K562 (cell line): ENCODE measurements at regions not wholly inside any gene's neighbourhood (a gene's known extent, or its start where the extent isn't known, plus 50 kb on each side); places are given as distances from the start of the nearest gene placed in this dataset.

ENCODE experiments used
- ATAC-seq: fragments of 200-7000 bp; cut with Tn5 transposase; 3 replicates; pipeline ENCODE4 v1.9.1; 2020; ENCODE audit warnings: moderate library complexity
- BruUV-seq: library from RNA; stranded (reverse); fragments of 400-500 nt; replicated peaks from 2 replicates; lab custom pipeline; 2021; lab: Mats Ljungman, UMichigan
- CTCF ChIA-PET: fragments of 300-600 bp; formaldehyde crosslinking; extraction: SDS; loops from one replicate; lab custom pipeline; 2021; ENCODE audit warnings: low intra/inter-chr PET ratio; lab: Yijun Ruan, JAX
- POLR2A ChIA-PET: fragments of 300-600, 350-650 bp; sonication (Branson Sonifier 250); formaldehyde crosslinking; extraction: SDS; loops from one replicate; lab custom pipeline; 2021; ENCODE audit warnings: antibody characterized with exemption, inconsistent platforms; lab: Yijun Ruan, JAX
- DNase-seq, 4 experiments: peaks; one replicate each; pipeline versions ENCODE4 v3.0.0 to v3.0.0-alpha.2; 2011 to 2018; ENCODE audit warnings: low spot score in 3 of 4, mixed read lengths in 3 of 4; ENCODE audit errors: extremely low read depth in 1 of 4
- FAIRE-seq: peaks from 2 replicates; lab custom pipeline; 2011; peaks lifted over from hg19 to GRCh38; lab: Jason Lieb, UNC
- H2AFZ ChIP-seq: 2 replicates; pipeline ENCODE4 v1.6.0; 2011; ENCODE audit warnings: low read depth, low read length, control low read depth, inconsistent platforms
- H3K27ac ChIP-seq: fragments of 200-600 bp; 3 replicates; pipeline ENCODE4 v1.8.0; 2011; ENCODE audit warnings: low read depth, mild to moderate bottlenecking, control low read depth, inconsistent platforms, low read length, moderate library complexity, mixed read lengths; ENCODE audit errors: extremely low read depth
- H3K27me3 ChIP-seq, 2 experiments: fragments of 300-600 bp in 1 of 2; 2 replicates in 1 of 2; 3 replicates in 1 of 2; pipeline versions ENCODE4 v1.6.0 to v1.8.0; 2011; ENCODE audit warnings: inconsistent platforms in 2 of 2, low read length in 2 of 2, mild to moderate bottlenecking in 1 of 2, mixed read lengths in 1 of 2, moderate library complexity in 1 of 2; ENCODE audit not compliant: control insufficient read depth in 2 of 2, insufficient read depth in 2 of 2
- H3K36me3 ChIP-seq: fragments of 300-600 bp; 3 replicates; pipeline ENCODE4 v1.8.0; 2011; ENCODE audit warnings: mild to moderate bottlenecking, low read length, inconsistent platforms; ENCODE audit not compliant: control insufficient read depth, insufficient read depth
- H3K4me1 ChIP-seq, 2 experiments: fragments of 200-600 bp in 1 of 2; replicated peaks in 1 of 2; 2 replicates in 1 of 2; 3 replicates in 1 of 2; pipeline versions ENCODE4 v1.5.1 to v1.8.0; 2011; ENCODE audit warnings: inconsistent platforms in 2 of 2, low read length in 2 of 2, mild to moderate bottlenecking in 1 of 2, mixed read lengths in 1 of 2, moderate library complexity in 1 of 2; ENCODE audit not compliant: control insufficient read depth in 2 of 2, insufficient read depth in 2 of 2
- H3K4me2 ChIP-seq: 2 replicates; pipeline ENCODE4 v1.6.1; 2011; ENCODE audit warnings: low read length, control low read depth, inconsistent platforms, mixed read lengths; ENCODE audit not compliant: insufficient read depth
- H3K4me3 ChIP-seq: fragments of 200-600 bp; sonication (generic), shearing (Covaris generic); 2 replicates; pipeline ENCODE4 v1.5.1; 2016; ENCODE audit warnings: control low read depth, inconsistent platforms
- H3K79me2 ChIP-seq: fragments of 200-600 bp; 3 replicates; pipeline ENCODE4 v1.8.0; 2011; ENCODE audit warnings: low read length, inconsistent platforms; ENCODE audit not compliant: control insufficient read depth, insufficient read depth
- H3K9ac ChIP-seq, 2 experiments: 2 replicates each; pipeline versions ENCODE4 v1.6.0 to v1.6.1; 2011; ENCODE audit warnings: low read depth in 2 of 2, low read length in 2 of 2, control low read depth in 1 of 2, inconsistent platforms in 1 of 2, mild to moderate bottlenecking in 1 of 2, mixed read lengths in 1 of 2; ENCODE audit not compliant: insufficient read depth in 1 of 2
- H3K9me1 ChIP-seq: one replicate; pipeline ENCODE4 v1.6.0; 2011; ENCODE audit warnings: inconsistent platforms, mild to moderate bottlenecking, low read length, moderate library complexity; ENCODE audit not compliant: control insufficient read depth, insufficient read depth
- H3K9me3 ChIP-seq: replicated peaks from 2 replicates; pipeline ENCODE4 v1.5.1; 2011; ENCODE audit warnings: low read depth, low read length, inconsistent platforms; ENCODE audit not compliant: control insufficient read depth, insufficient read depth
- H4K20me1 ChIP-seq: replicated peaks from 2 replicates; pipeline ENCODE4 v1.6.1; 2011; ENCODE audit warnings: low read length, inconsistent platforms, mixed read lengths; ENCODE audit not compliant: control insufficient read depth, insufficient read depth
- ARID2 ChIP-seq: fragments of 450-650 bp; IDR thresholded peaks from 2 replicates; pipeline ENCODE4 v1.6.1; 2017; ENCODE audit warnings: antibody characterized with exemption, mild to moderate bottlenecking
- BACH1 ChIP-seq: fragments of 200-800 bp; sonication (Bioruptor generic); IDR thresholded peaks from 2 replicates; pipeline ENCODE4 v1.6.1; 2016; ENCODE audit warnings: missing genetic modification characterization, missing compliant biosample characterization
- BRF1 ChIP-seq: IDR thresholded peaks from 3 replicates; pipeline ENCODE4 v1.6.1; 2011; ENCODE audit warnings: borderline replicate concordance, mild to moderate bottlenecking; ENCODE audit not compliant: insufficient read length; ENCODE audit errors: extremely low read depth
- CAMTA2 ChIP-seq: fragments of 250-450 bp; sonication (Bioruptor Pico); conservative IDR thresholded peaks from 2 replicates; pipeline ENCODE4 v1.5.1; 2022
- IFI16 ChIP-seq: fragments of 250-450 bp; sonication (Bioruptor Pico); IDR thresholded peaks from 2 replicates; pipeline ENCODE4 v2.1.2; 2022; ENCODE audit warnings: mild to moderate bottlenecking, inconsistent platforms
- JUN ChIP-seq, 2 experiments: sonication (generic) in 1 of 2; formaldehyde crosslinking in 1 of 2; IDR thresholded peaks; 2 replicates each; pipeline versions ENCODE4 v1.6.1 to v1.8.0; 2012 to 2022; ENCODE audit warnings: borderline replicate concordance in 2 of 2, mild to moderate bottlenecking in 2 of 2, improper control_type of control experiment in 1 of 2, low read depth in 1 of 2, low read length in 1 of 2, missing genetic modification reagents in 1 of 2
- KAT2B ChIP-seq: IDR thresholded peaks from one replicate; pipeline ENCODE4 v1.6.1; 2012; ENCODE audit warnings: low read depth, mild to moderate bottlenecking, control low read depth, inconsistent platforms, low read length, moderate library complexity
- KAT7 ChIP-seq: sonication (generic); formaldehyde crosslinking; IDR thresholded peaks from 2 replicates; pipeline ENCODE4 v1.8.0; 2022; ENCODE audit warnings: missing genetic modification reagents, mild to moderate bottlenecking, borderline replicate concordance
- KHSRP ChIP-seq: fragments of 450-650 bp; IDR thresholded peaks from 2 replicates; pipeline ENCODE4 v1.6.1; 2017
- MYNN ChIP-seq, 2 experiments: sonication (generic); formaldehyde crosslinking in 1 of 2; IDR thresholded peaks; 2 replicates each; pipeline versions ENCODE4 v1.5.0 to v1.6.1; 2016 to 2020; ENCODE audit warnings: antibody characterized with exemption in 1 of 2, missing genetic modification reagents in 1 of 2
- PHF8 ChIP-seq: fragments of 200-600 bp; sonication (generic); IDR thresholded peaks from 2 replicates; pipeline ENCODE4 v1.6.1; 2012; ENCODE audit warnings: mixed run types, mild to moderate bottlenecking, inconsistent platforms, low read length, moderate library complexity, borderline replicate concordance
- PRPF4 ChIP-seq: fragments of 200-400 bp; formaldehyde crosslinking; IDR thresholded peaks from one replicate; pipeline ENCODE4 v1.6.1; 2017; ENCODE audit warnings: low read length, low read depth, mild to moderate bottlenecking; ENCODE audit not compliant: insufficient read depth, poor library complexity, severe bottlenecking
- SIN3B ChIP-seq: fragments of 450-650 bp; IDR thresholded peaks from 2 replicates; pipeline ENCODE4 v1.6.1; 2017; ENCODE audit warnings: low read depth, mild to moderate bottlenecking, moderate library complexity
- XRCC5 ChIP-seq: fragments of 200-400 bp; formaldehyde crosslinking; IDR thresholded peaks from 2 replicates; pipeline ENCODE4 v1.6.1; 2017; ENCODE audit warnings: low read depth, mild to moderate bottlenecking, low read length
- ZNF24 ChIP-seq: fragments of 450-650 bp; IDR thresholded peaks from 2 replicates; pipeline ENCODE4 v1.6.1; 2016
- ZNF586 ChIP-seq: fragments of 450-650 bp; formaldehyde crosslinking; conservative IDR thresholded peaks from 2 replicates; pipeline ENCODE4 v1.4.0; 2020; ENCODE audit warnings: mild to moderate bottlenecking, moderate library complexity
- ZSCAN29 ChIP-seq: fragments of 450-650 bp; IDR thresholded peaks from 2 replicates; pipeline ENCODE4 v1.6.1; 2017
- WGBS: fragments of 100-300 bp; shearing (Covaris generic); methylation state at CpG from one replicate; pipeline ENCODE4 v1.1.6; 2016; ENCODE audit warnings: low coverage, mixed read lengths; ENCODE audit not compliant: insufficient coverage; ENCODE audit errors: missing lambda C conversion rate; 5-methylcytosine and 5-hydroxymethylcytosine counted together
- in situ Hi-C: fragments of 300-500 bp; cut with MboI; formaldehyde crosslinking; loops from 4 replicates; pipeline ENCODE4 v1.15.0; 2018; ENCODE audit warnings: inconsistent platforms, mixed read lengths
- intact Hi-C: fragments of 100-400 bp; cut with micrococcal nuclease; formaldehyde crosslinking; loops from 2 replicates; pipeline ENCODE4 v1.14.2; 2022
- TF ChIP-seq, protein P1 (sequence below), 2 experiments: fragments of 450-650 bp in 1 of 2; sonication (generic) in 1 of 2; formaldehyde crosslinking; conservative IDR thresholded peaks; 2 replicates each; pipeline versions ENCODE4 v1.4.0 to v1.8.1; 2020 to 2022; ENCODE audit warnings: mild to moderate bottlenecking in 1 of 2, missing genetic modification reagents in 1 of 2

DNA sequence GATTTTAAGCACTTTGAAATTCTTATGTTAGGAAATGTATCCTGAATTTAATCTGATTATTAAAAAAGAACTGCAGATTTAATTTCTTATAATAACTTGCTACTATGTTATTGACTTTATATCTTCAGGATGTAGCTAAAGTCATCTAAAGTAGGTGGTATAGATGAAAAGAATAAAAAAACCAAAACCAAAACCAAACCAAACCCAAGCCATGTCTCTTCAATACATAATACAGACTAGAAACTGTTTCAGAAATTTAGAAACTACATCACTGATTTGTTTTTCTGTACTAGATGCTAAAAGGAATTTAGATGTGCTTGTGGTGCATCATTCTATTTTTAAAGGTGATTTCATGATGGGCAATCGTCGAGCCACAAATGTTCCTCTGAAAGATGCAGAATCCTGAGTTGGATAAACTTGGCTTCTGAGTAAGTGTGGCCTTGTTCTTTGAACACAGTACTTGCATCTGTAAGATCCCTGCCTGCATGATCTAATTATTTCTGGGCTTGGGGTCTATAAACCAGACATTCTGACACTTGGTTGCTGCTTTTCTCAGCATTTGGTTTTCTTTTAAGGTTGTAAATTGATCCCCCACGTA lies 287.1 kb upstream of the SUCLG2 start:
- Histone ChIP-seq H3K4me2 (no peak overlapping the region), H3K27me3 (no peaks in the 10 kb centered on the region), H3K27ac (no peak overlapping the region), H2AFZ (no peak overlapping the region)
- CTCF ChIA-PET, result no interaction called here
- in situ Hi-C loops, result no loop called here
- intact Hi-C loops, result no loop called here
- no peak for DNase-seq
- FAIRE-seq, result no peak
- TF ChIP-seq KAT7 (CRISPR knock-in tag), result no peak
- no peak for TF ChIP-seq XRCC5
- TF ChIP-seq, protein P1, sequence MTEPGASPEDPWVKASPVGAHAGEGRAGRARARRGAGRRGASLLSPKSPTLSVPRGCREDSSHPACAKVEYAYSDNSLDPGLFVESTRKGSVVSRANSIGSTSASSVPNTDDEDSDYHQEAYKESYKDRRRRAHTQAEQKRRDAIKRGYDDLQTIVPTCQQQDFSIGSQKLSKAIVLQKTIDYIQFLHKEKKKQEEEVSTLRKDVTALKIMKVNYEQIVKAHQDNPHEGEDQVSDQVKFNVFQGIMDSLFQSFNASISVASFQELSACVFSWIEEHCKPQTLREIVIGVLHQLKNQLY (CRISPR knock-in tag; conservative IDR thresholded peaks at IDR 0.05), result no peak
- TF ChIP-seq BACH1 (tag), result no peak
- no peak for TF ChIP-seq IFI16 (CRISPR knock-in tag)
- no peak for TF ChIP-seq ARID2
- no peak for TF ChIP-seq KHSRP
- no peak for TF ChIP-seq MYNN (IDR thresholded peaks at IDR 0.05)
- TF ChIP-seq MYNN (CRISPR knock-in tag; IDR thresholded peaks at IDR 0.05), result no peak
- no peak for TF ChIP-seq PHF8
- no peak for TF ChIP-seq PRPF4
- TF ChIP-seq ZSCAN29, result no peak
- TF ChIP-seq KAT2B, result no peak
- no peak for TF ChIP-seq SIN3B
- TF ChIP-seq ZNF586 (CRISPR knock-in tag), result no peak
- TF ChIP-seq CAMTA2 (CRISPR knock-in tag), result no peak
- TF ChIP-seq JUN (IDR thresholded peaks at IDR 0.05; ENCODE audit: borderline replicate concordance, low read depth, low read length), result no peak
- TF ChIP-seq JUN (CRISPR knock-in tag; IDR thresholded peaks at IDR 0.05; ENCODE audit: borderline replicate concordance), result no peak
- TF ChIP-seq BRF1, result no peak
- TF ChIP-seq ZNF24, result no peak
- TF ChIP-seq, all 486 proteins: peak for 0
- no peaks in the 10 kb centered on the region for H3K9me3 ChIP-seq
- no peaks in the 10 kb centered on the region for H3K36me3 ChIP-seq
- no peaks in the 10 kb centered on the region for H3K9me1 ChIP-seq
- H4K20me1 ChIP-seq, result no peaks in the 10 kb centered on the region
- POLR2A ChIA-PET, result no interaction called here
- no peaks in the 10 kb centered on the region for H3K4me1 ChIP-seq
- H3K9ac ChIP-seq, result no peak overlapping the region
- BruUV-seq, result no TSS peak
- no peaks in the 10 kb centered on the region for H3K79me2 ChIP-seq
- H3K4me3 ChIP-seq, result no peak overlapping the region
- 0% methylated on average over 3 of the region's 3 CpGs for WGBS
- no peak for ATAC-seq
